K562 (cell line): ENCODE measurements at regions not wholly inside any gene's neighbourhood (a gene's known extent, or its start where the extent isn't known, plus 50 kb on each side); places are given as distances from the start of the nearest gene placed in this dataset.
A peak's percentile ranks its signal among the peaks of the same experiment; 100 is the strongest.

Experiments used
- CBX3 ChIP-seq, 2 experiments: IDR thresholded peaks; 1 replicate in 1 of 2; 2 replicates in 1 of 2; pipeline ENCODE4 v1.6.1; 2012; ENCODE audit warnings: inconsistent platforms in 2 of 2, low read length in 2 of 2, borderline replicate concordance in 1 of 2, control low read depth in 1 of 2
- CEBPB ChIP-seq: fragments of 450-650 bp; IDR thresholded peaks from 2 replicates; pipeline ENCODE4 v1.6.1; 2016; ENCODE audit warnings: missing genetic modification characterization, missing compliant biosample characterization
- CTCFL ChIP-seq: IDR thresholded peaks from 2 replicates; pipeline ENCODE4 v1.6.1; 2011; ENCODE audit warnings: borderline replicate concordance, low read depth, mild to moderate bottlenecking, moderate library complexity, low read length; ENCODE audit not compliant: insufficient read depth, poor library complexity, severe bottlenecking
- ELF2 ChIP-seq: fragments of 250-450 bp; sonication (Bioruptor Pico); IDR thresholded peaks from 2 replicates; pipeline ENCODE4 v1.5.0; 2021; ENCODE audit warnings: mild to moderate bottlenecking
- GTF3C2 ChIP-seq: IDR thresholded peaks from 3 replicates; pipeline ENCODE4 v1.6.1; 2011; ENCODE audit warnings: borderline replicate concordance, mild to moderate bottlenecking, moderate library complexity; ENCODE audit not compliant: insufficient read length; ENCODE audit errors: extremely low read depth
- HMGN3 ChIP-seq: IDR thresholded peaks from 2 replicates; pipeline ENCODE4 v1.6.1; 2011; ENCODE audit warnings: borderline replicate concordance, low read depth, mild to moderate bottlenecking, mixed read lengths, low read length; ENCODE audit not compliant: insufficient read length; ENCODE audit errors: extremely low read depth
- MLLT1 ChIP-seq, 2 experiments: fragments of 450-650 bp; IDR thresholded peaks; 2 replicates each; pipeline ENCODE4 v1.6.1; 2016
- RBM15 ChIP-seq: fragments of 200-400 bp; formaldehyde crosslinking; IDR thresholded peaks from 2 replicates; pipeline ENCODE4 v1.6.1; 2018; ENCODE audit warnings: mild to moderate bottlenecking, low read length, moderate library complexity; ENCODE audit not compliant: insufficient read depth
- TEAD1 ChIP-seq, 2 experiments: fragments of 450-650 bp in 1 of 2; sonication (generic) in 1 of 2; formaldehyde crosslinking; IDR thresholded peaks; 2 replicates each; pipeline versions ENCODE4 v1.4.0 to v1.8.0; 2020 to 2022; ENCODE audit warnings: mild to moderate bottlenecking in 2 of 2, missing genetic modification reagents in 1 of 2
- ZNF444 ChIP-seq: fragments of 250-450 bp; sonication (Bioruptor Pico); IDR thresholded peaks from 2 replicates; pipeline ENCODE4 v1.4.0; 2020; ENCODE audit warnings: mild to moderate bottlenecking, moderate library complexity
- ZNF764 ChIP-seq: fragments of 250-450 bp; sonication (Bioruptor Pico); IDR thresholded peaks from 2 replicates; pipeline ENCODE4 v1.4.0; 2020; ENCODE audit warnings: low read depth, mild to moderate bottlenecking, moderate library complexity
- ZNF79 ChIP-seq: fragments of 250-450 bp; sonication (Bioruptor Pico); IDR thresholded peaks from 2 replicates; pipeline ENCODE4 v1.4.0; 2020; ENCODE audit warnings: low read depth, mild to moderate bottlenecking, moderate library complexity

GRCh38 chr9:129476821-129477611 is 143.9 kb downstream of the C9orf50 start (continued):
- TF ChIP-seq CEBPB (tag), result no peak
- no peak for TF ChIP-seq RBM15
- TF ChIP-seq MLLT1 (IDR thresholded peaks at IDR 0.05), result peak in 1 of 2 experiments; percentile 78; a peak in 1 of 4 replicates
- no peak for TF ChIP-seq ZNF764 (CRISPR knock-in tag)
- no peak for TF ChIP-seq ZNF79 (CRISPR knock-in tag)
- 0 out of 2 replicates have a peak, but pooled peaks have one; percentile 21 for TF ChIP-seq ELF2 (CRISPR knock-in tag)
- TF ChIP-seq CTCFL, result no peak
- no peak for TF ChIP-seq TEAD1 (CRISPR knock-in tag; IDR thresholded peaks at IDR 0.05)
- TF ChIP-seq HMGN3, result no peak
- no peak for TF ChIP-seq GTF3C2
- no peak for TF ChIP-seq ZNF444 (CRISPR knock-in tag)
- TF ChIP-seq CBX3 (IDR thresholded peaks at IDR 0.05; ENCODE audit: borderline replicate concordance in 1 of 2, low read length in 2 of 2), result no peak
